Stimulated activated CD4-positive, alpha-beta T cell treated with anti-CD3 and anti-CD28 coated beads, Interleukin-12 subunit alpha, Interleukin-12 subunit beta, amount 100 ng/mL, for 4 hours (primary cell): ENCODE measurements at regions not wholly inside any gene's neighbourhood (a gene's known extent, or its start where the extent isn't known, plus 50 kb on each side); places are given as distances from the start of the nearest gene placed in this dataset.

Source experiments
- DNase-seq: peaks from one replicate; pipeline ENCODE4 v3.0.0-alpha.2; 2020

DNA sequence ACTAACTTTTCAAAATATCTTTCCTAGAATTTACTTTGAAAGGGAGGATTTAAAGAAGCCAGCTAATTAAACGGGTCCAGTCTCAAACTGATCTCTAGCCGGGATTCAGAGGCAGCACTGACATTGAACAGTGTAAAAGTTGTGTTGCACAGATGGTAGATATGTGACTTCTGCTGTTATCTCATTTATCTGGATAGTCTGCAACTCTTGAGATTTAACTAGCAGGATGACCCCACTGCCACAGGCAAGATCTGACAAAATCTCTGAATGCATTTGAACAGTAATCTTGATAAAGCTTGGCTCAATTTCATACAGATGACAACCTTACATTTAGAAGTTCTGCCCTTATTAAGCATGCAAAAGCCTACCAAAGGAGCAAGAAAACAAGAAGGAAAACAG is 138.0 kb upstream of the CPNE8 start:
- DNase-seq = no peak

DNA sequence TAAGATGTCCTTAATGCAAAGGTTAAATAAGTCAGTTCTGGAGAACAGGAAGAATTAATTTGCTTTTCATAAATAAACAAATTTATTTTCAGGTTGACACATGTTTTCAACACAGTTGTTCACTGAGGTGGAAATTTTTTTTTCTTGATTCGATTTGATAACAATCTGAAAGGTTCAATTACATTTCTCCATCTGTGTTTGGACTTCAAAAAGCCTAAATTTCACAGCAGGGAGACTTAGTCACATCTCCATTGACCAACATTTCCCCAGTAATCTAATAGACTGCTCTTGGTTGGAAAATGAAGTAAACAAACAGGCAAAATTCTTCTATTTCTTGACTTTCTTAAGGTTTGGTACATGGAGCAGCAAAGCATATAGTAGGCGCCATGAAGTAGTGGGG is 134.9 kb upstream of the CPNE8 start:
- no peak for DNase-seq

DNA sequence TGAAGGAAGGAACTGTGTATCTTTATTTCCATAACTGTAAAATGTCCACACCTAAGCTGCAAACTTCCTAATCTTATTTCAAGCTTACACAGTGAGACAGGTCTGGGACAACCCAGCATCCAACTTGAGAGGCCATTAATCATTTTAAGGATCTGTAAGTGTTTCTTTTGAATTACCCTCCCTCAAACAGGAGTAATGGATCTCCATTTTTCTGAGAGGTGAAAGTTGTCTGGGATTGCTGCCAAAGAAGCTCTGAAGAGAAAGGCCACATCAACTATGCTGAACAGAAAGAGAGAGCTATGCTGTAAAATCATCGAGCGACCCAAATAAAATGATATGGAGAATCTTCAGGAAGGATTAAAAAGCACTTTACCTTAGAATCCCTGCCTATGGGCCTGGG is 131.7 kb upstream of the CPNE8 start:
- no peak for DNase-seq

DNA sequence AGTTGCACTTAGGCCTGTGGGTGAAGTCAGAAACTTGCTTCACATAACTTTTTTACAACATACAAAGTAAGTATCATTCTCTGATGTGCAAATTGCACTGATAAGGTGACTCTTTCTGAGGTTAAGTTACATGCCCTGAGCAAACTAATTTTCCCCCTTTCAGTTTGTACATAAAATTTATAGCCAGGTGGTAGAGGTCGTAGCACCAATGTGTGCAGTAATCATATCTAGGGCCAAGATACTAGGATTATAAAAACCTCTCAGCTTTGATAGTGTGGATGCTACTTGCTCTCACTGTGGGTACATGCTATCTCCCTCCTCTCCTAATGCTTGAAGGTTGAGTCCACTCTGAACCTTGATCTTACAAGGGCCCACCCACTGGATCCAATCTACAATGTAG is 130.7 kb upstream of the CPNE8 start:
- DNase-seq = no peak

DNA sequence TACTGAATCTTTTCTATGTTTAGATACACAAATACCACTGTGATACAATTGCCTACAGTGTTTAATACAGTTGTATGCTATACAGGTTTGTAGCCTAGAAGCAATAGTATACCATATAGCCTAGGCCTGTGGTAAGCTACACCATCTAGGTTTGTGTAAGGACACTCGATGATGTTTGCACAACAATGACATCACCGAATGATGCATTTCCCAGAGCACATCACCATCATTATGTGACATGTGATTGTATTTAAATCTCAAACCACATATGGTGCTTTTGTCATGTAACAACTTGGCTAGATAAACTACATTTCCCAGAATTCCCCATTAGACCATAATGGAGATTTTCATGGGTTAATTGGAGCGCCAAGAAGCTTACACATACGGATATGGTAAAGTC is 128.4 kb upstream of the CPNE8 start:
- DNase-seq = no peak

DNA sequence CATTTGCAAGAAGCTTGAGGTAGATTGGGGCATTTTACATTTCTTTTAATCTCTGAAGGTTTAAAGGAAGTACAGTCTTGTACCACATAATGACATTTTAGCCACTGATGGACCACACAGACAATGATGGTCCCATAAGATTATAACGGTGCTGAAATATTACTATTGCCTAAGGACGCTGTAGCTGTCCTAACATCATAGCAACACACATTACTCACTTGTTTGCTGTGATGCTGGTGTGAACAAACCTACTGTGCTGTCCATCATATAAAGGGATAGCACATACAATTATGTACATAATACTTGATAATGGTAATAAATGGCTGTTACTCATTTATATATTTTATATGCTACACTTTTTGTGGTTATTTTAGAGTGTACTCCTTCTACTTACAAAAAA is 127.1 kb upstream of the CPNE8 start:
- DNase-seq = no peak

DNA sequence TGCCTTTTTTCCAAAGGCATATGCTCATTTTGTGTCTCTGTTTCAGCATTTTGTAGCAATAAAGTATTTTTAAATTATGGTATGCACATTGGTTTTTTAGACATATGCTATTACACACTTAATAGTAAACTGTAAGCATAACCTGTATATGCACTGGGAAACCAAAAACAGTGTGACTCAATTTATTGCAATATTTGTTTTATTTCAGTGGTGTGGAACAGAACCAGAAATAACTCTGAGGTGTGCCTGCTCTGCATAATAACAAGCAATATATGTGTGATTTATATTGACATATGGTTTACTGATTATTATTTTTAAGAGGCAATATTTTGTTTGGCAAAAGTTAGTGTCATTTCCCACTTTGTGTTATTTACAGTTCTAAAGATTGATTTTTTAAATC is 126.6 kb upstream of the CPNE8 start:
- DNase-seq = no peak

DNA sequence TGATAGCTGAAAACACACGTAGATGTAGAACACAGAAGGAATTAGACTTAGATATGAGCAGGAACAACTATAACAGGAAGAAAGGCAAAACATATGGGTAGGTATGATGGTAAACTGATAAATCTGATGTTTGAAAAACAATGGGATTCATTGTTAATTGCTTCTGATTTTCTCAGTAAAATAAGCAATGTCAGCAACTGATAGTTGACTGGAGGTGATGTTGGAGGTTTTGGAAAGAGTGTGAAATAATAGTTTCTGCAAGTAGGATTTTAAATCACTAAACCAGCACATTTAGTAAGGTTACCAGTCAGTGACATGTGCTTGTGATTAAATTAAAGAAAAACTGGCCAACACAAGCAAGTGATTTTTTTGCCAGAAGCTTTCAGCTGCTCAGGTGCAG is 123.0 kb upstream of the CPNE8 start:
- DNase-seq = no peak

DNA sequence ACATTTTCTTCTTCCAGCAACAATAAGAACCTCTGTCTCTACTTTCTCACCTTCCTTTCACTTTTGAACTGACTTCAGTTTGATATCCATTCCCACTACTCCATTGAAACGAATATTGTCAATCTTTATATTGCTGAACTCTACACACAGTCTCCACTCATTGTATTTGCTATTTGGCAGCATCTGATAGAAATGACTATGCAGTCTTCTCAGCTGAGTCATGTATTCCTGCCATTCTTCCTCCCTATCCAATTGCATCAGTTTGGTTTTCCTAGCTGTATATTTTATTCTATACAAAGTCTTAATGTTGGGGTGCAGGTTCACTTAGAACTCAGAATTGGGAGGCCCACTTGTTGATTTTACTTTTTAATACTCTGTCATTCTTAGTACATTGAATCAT is 107.5 kb upstream of the CPNE8 start:
- no peak for DNase-seq

DNA sequence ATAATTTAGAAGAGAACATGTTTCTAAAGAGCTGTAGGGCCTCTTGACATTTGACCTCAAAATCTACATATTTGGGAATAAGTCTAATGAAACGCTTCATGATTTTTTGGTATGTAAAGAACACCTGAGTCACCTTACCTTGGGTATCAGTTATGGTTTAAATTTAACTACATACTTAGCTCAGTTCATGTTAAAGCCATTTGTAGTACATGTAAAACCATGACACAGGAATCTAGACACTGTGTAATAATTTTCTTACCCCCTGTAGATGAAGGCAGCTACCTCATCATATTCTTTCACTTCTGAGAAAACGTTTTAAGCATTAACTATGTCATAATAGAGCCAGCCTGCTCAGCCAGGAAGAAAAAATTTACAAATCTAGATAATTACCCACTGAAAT is 105.8 kb upstream of the CPNE8 start:
- no peak for DNase-seq

DNA sequence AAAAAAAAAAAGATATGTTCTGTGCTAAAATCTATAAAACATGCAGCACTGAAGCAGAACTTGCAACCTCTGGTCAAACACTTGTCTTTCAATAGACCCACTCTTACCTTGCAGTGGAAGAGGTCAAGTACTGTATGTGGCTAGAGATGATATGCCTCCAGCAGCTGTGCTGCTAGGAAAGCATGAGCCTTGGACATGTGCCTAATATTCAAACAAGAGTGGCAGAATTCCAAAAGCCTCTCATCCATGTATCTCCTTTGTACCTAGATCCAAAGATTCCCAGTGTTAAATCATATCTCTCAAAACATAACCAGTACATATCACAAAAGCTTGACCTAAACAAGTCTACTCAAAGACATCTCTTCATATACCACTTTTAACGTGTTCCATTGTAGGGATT is 105.0 kb upstream of the CPNE8 start:
- DNase-seq = no peak

DNA sequence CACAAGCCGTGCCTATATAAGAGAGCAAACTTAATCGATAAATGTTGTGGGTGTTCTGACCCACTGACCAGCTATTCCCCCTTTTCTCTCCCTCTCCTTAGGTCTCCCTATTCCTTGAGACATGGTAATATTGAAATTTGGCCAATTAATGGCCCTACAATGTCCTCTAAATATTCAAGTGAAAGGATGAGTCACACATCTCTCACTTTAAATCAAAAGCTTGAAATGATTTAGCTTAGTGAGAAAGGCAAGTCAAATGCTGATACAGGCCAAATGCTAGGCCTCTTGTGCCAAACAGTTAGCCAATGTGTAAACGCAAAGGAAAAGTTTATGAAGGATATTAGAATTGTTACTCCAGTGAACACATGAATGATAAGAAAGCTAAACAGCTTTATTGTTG is 102.2 kb upstream of the CPNE8 start:
- DNase-seq = no peak

DNA sequence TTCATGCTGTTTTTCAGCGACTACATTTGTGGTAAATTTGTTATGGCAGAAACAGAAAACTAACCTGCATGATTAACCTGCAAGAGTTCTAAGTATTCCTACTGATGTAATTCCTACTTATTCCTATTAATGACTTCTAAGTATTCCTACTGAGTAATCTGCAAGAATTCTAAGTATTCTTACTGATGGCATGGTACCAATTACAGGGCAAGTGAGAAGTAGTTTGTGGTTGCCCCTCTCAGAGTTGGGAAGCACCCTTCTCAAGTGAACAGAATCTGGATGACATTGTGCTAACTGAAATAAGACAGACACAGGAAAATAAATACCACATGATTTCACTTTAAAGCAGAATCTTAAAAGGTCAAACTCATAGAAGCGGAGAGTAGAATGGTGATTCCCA is 100.9 kb upstream of the CPNE8 start:
- DNase-seq = no peak

DNA sequence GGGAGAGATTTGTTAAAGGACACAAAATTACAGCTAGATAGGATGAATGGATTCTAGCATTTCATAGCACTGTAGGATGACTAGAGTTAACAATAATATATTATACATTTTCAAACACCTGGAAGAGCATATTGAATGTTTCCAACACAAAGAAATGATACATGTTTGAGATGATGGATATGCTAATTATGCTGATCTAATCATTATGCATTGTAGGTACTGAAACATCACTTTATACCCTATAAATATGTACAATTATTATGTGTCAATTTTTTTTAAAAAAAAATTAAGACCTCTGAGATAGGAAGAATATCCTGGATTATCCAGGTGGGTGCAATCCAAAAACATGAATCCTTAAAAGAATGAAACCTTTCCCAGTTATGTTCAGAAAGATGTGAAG is 100.3 kb upstream of the CPNE8 start:
- DNase-seq = no peak

DNA sequence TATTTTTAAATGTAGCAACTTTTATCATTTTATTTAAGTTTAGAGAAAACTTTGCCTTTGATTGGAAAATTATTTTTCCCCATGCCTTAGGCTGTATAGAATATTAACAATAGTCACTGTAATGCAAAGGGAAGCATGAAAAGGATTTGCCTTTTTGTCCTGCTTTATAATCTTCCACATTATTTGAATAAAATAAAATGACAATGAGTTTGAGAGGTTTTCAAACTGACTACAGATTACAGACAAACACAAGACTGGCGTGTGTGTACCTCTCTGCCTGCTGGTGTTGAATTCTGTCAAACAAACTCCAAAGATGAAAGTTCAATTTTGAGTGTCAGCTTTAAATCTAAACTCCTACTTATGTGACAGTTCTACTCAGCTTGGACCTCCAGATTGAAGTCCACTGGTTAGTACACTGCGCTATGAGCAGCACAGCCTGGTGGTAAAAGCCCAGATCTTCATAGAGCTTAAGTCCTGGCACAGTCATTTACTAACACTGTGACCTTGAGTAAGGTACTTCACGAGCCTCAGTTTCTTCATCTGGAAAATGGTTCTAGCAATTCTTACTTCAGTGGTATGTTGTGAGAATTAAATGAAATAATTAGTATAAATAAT is 98.3 kb upstream of the CPNE8 start:
- DNase-seq = no peak

DNA sequence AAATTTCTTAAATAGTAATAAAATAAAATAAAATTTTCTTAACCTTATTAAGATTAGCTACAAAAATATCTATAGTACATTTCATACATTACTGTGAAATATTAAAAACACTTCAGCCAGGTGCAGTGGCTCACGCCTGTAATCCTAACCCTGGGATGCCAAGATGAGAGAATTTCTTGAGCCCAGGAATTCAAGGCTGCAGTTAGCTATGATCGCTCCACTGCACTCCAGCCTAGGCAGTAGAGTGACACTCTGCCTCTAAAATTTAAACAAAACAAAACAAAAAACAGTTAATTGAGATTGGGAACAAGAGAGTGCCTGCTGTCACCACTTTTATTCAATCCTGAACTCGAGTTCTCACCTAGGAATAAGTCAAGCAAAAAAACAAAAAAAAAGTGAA is 95.0 kb upstream of the CPNE8 start:
- no peak for DNase-seq

DNA sequence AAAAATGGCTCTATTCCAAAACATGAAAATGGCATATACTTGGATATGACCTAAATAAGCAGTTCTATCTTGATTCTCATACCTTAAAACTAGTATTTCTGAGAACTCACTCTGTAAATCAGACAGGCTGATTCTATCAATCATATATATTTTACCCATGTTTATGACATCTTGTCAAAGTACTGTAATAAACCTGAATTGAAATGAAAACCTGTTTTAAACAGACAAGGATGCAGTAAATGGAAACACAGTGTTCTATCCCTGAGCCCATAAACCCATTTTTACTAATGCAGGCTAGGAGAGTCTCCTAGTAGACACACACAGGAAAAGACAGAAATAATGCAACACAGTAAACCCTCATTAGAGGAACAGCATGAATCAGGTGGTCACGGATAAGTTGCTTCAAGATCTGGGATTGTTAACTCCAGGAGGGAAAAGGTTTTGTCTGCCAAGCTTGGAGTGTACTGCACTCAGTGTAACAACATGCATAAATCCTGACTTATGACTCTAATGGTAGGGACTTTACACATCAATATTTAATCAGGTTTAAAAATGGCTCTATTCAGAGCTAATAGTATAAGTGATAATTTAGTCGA is 93.6 kb upstream of the CPNE8 start:
- no peak for DNase-seq

DNA sequence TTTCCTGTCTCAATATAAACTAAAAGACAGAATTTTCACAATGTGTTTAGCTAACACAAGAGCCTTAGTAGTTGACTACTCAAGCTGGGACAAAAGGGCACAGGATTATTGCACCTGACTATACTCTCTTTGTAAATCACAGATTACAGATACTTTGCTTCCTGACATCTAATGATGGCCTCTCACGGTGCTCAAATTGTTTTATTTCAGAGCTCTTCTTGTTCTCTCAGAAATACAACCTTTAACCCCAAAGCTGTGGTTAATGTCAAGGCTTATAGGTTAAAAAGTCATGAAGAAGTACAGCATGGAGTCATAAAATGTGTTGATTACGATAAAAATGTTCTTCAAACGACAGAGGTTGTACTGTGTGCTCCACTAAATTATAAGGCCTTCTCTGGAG is 89.9 kb upstream of the CPNE8 start:
- DNase-seq = no peak

DNA sequence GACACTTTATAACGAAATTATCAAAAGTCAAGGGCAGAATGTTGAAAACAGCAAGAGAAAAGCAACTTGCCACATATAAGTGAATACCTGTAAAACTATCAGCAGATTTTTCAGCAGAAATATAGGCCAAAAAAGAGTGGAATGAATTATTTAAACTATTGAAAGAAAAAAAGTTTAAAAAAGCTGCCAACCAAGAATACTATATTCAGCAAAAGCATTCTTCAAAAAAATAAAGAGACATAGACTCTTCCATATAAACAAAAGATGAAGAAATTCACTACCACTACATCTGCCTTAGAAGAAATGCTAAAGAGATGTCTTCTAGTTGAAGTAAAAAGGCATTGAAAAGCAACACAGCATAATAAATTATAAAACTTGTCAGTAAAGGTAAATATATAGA is 80.6 kb upstream of the CPNE8 start:
- no peak for DNase-seq

DNA sequence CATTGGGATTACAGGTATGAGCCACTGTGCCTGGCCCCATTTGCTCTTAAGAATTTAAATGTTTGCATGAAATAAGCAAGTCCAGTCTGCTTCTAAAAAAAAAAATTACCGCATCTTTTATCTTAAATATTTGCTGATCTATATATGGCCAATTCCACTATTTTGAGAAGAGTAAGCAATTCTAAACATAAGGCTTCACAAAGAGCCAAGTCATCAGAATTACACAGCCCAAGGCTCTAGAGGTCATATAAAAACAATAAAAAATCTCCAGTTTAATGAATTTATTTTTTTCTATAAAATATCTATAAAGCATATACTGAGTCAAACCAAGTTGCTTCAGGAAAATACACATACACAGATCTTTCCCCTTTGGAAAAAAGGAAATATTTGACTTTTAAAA is 79.0 kb upstream of the CPNE8 start:
- DNase-seq = no peak

DNA sequence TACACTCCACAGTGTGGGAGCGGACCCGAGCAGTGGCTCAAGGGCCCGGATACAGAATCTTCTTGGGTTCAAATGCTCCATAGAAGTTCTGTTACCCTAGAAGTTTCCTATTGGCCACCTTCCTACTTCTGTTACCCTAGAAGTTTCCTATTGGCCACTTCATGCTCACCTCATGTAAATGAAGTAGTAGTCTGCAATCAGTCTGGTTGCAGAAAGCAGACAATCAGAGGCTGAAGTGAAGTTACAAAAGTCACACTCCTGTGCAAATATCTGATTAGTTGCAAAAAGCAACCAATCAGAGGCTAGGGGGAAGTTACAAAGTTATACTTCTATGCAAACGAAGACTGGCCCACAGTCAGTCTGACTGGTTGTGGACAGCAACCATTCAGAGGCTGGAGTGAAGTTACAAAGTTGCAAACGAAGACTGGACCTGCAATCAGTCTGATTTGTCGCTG is 77.8 kb upstream of the CPNE8 start:
- DNase-seq = no peak

DNA sequence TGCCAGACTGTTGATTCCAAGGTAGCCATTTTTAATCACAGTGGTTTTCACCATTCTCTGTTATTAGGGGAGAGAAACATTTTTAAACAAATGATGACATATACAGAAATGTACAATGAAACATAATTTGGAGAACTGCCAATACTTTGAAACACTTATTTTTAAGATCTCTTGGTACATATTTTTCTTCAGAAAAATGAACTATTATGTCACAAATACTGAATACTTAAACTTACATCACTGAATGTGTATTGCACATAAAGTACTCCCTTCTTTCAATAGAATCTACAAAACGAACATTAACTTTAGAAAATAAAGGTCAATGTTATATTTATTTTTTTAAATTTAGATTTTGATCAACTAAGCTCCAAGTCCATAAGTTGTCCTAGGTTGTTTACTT is 71.7 kb upstream of the CPNE8 start:
- no peak for DNase-seq

DNA sequence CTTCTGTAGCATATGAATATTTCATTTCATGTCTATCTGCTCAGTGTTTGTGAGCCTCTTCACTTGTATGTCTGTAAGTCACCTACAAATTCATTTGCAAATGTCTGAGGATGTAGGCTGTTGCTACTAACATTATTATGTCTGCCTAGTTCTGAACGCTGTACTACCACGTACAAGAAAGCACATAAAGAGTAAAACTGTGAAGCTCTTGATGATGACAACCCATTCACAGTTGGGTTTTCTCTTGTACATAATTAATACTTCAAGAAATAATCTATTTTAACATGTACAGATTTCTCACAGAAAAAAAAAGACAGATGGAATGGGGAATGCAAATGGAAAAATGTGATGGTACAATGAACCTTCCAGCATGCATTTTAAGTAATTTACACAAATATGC is 64.3 kb upstream of the CPNE8 start:
- no peak for DNase-seq

DNA sequence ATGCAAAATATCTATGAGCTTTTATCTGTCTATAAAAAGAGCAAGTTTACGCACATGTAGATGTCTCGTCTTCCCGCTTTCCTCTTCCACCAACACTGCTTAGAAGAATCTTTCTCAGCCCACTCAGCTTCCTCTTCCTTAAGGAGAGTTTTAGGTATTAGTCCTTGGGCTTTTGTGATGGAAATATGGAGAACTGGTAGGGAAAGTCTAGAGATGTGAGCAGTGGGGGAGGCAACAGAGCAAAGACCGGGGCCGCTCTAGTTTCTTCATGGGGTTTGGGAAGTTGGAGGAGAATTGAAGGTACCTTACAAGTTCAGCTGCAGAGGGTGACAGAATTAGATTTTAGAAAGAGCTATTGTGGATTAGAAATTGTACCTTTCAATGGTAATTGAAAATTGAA is 56.3 kb upstream of the CPNE8 start:
- DNase-seq = no peak

DNA sequence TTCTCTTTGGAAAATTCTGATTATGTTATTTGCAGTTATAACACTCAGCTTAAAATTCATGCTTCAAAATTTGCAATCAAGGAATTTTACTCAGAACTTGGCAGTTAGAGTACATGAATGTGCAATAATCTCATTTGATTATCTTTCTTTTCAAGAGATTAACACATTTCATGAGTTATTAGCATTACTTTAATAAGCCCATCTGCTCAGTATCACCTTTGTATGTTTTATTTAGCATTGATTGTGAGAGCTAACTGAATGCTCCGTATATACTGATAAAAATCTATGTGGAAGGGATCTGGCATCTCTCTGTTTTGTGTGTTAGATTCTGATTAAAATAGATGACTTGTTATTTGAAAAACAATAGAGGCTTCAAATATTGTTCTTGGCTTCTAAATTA is 55.6 kb upstream of the CPNE8 start:
- DNase-seq = no peak

DNA sequence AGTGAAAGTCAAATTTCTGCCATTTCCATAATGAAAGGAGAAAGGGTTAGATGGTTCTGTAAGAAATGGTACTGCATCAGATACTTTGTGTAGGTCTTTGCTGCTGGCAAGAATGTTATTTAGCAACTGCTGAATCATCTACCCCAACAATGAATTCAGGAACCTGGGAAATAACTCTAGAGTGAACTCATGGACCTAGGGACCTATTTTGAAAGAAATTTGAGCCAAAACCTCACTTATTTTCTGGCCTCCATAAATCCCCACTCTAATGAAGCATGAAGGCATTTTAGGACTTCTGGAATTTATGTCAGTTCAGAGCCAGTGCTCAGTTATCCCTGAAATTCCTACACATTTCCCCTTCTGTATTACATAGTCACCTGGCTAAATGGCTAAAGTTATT is 50.9 kb upstream of the CPNE8 start:
- DNase-seq = no peak
